A673 (cell line): ENCODE measurements at regions not wholly inside any gene's neighbourhood (a gene's known extent, or its start where the extent isn't known, plus 50 kb on each side); places are given as distances from the start of the nearest gene placed in this dataset.

Source experiments
- CTCF ChIP-seq: fragments of 300-800, 200-600 bp; sonication (generic); conservative IDR thresholded peaks from 2 replicates; pipeline ENCODE4 v1.5.1; 2017; ENCODE audit warnings: low read depth, mild to moderate bottlenecking, antibody characterized with exemption, low read length, moderate library complexity, mixed read lengths
- EZH2 ChIP-seq: fragments of 200-600 bp; sonication (generic); IDR thresholded peaks from 2 replicates; pipeline ENCODE4 v1.6.1; 2017; ENCODE audit warnings: borderline replicate concordance, low read depth, mild to moderate bottlenecking, mixed read lengths, antibody characterized with exemption, low read length; ENCODE audit not compliant: poor library complexity, severe bottlenecking

DNA sequence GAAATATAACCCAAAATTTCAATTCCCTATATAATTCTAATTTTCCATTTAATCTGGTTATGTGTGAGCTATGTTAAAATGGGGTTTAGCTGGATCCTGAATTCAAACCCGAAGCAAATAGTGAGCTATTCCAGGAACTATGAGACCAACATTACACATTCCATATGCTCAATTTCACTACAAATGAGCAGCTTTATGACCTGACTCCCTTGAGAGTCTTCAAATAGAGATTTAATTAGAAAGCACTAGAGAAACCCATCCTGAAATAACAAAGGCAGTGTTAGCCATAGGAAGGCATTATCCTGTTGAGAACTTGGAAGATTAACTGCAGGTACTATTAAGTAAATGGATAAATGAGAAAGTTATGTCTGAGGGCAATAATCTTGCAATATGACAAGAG, 890.0 kb downstream of the GRM8 start:
- TF ChIP-seq CTCF, result no peak
- TF ChIP-seq EZH2, result no peak
